NCI-H2107 treated with DMSO at 0.1 percent for 48 hours (cell line): ENCODE measurements at regions not wholly inside any gene's neighbourhood (a gene's known extent, or its start where the extent isn't known, plus 50 kb on each side); places are given as distances from the start of the nearest gene placed in this dataset.

Source experiments
- DNase-seq: peaks from one replicate; lab custom pipeline; 2025; ENCODE audit not compliant: unreplicated experiment; lab: John Stamatoyannopoulos, UW

- no peak for DNase-seq
Observed at GRCh38 chr1:188240772-188241406, 1412.1 kb downstream of the PLA2G4A start.

DNA sequence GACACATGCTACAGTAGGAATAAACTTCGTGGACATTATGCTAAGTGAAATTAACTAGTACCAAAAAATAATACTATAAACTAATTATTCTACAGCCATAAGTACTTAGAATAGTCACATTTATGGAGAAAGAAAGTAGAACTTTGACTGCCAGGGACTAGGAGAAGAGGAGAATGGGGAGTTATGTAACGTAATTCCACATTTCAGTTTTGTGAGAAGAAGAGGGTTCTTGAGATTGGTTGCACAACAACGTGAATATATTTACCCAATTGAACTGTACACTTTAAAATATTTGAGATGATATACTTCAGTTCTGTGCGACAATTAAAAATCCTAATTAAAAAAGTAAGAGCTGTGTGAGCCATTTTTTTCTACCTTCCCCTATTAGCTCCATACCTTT, 1412.9 kb downstream of the PLA2G4A start:
- DNase-seq = no peak

DNA sequence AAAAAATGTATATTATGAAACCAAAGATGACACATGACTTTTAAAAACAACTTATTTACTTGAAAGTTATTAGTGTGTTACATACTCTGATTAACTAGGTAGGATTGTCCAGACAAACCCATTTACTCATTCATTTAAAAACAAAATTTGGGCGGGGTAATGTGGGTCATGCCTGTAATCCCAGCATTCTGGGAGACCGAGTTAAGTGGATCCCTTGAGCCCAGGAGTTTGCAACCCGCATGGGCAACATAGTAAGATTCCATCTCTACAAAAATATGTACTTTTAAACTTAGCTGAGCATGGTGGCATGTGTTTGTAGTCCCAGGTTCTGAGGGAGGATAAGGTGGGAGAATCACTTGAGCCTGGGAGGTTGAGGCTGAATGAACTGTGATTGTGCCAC, 1414.7 kb downstream of the PLA2G4A start:
- no peak for DNase-seq

DNA sequence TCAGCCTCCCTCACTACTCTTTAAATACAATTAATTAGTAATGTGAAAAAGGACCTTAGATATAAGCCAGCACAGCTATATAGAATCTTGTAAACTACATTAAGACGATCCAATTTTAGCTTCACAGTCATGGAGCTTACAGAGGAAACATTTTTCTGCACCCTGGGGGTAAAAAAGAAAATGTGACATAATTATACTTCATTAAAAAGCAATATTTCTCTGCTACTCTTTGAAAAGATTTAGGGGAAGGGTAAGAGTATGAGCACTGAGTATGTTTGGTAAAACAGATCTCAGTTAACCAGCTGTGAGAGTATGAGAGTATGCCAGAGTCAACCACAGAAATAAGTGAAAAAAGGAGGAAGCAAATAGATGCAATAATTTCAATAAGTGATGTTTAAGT, 1415.9 kb downstream of the PLA2G4A start:
- no peak for DNase-seq

DNA sequence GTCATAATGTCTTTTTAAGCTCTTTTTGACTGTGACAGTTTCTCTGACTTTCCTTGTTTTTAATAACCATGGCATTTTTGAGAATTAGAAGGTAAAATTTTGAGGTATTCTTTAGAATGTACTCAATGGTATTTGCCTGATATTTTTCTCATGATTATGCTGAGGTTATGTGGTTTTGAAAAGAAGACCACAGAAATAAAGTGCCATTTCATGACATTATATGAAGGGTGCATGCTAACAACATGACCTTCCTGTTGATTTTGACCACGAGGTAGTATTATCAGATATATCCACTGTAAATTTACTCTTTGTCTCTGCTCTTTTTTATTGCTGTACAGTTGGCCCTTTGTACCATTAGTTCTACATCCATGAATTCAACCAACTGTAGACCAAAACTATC, 1418.5 kb downstream of the PLA2G4A start:
- no peak for DNase-seq

GRCh38 chr1:188249811-188250210, 1421.1 kb downstream of the PLA2G4A start:
- DNase-seq = no peak

DNA sequence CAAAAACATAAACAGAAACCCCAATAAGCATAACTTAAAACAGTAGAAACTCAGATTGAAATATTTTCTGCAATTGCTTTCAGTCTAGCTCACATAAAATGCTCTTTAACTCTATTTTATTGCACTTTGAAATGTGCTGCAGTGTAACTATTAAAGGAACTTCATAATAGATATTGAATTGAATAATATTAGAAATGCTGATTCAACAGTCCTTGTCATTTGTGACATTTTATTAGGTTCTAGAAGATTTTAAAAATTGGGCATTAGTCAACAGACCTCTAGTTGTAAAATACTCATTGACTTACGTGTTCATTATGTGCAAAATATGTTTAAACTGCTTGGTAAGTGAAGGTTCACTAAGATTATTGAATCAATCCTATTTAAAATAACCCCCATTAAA, 1422.3 kb downstream of the PLA2G4A start:
- no peak for DNase-seq

GRCh38 chr1:188261849-188262248, 1433.1 kb downstream of the PLA2G4A start:
- no peak for DNase-seq

GRCh38 chr1:188269956-188270355, 1441.2 kb downstream of the PLA2G4A start:
- DNase-seq = no peak

GRCh38 chr1:188270497-188270896, 1441.7 kb downstream of the PLA2G4A start:
- DNase-seq = no peak

- no peak for DNase-seq
Observed at GRCh38 chr1:188277771-188278170, 1449.0 kb downstream of the PLA2G4A start.

- no peak for DNase-seq
Observed at GRCh38 chr1:188281921-188282320, 1453.2 kb downstream of the PLA2G4A start.

DNA sequence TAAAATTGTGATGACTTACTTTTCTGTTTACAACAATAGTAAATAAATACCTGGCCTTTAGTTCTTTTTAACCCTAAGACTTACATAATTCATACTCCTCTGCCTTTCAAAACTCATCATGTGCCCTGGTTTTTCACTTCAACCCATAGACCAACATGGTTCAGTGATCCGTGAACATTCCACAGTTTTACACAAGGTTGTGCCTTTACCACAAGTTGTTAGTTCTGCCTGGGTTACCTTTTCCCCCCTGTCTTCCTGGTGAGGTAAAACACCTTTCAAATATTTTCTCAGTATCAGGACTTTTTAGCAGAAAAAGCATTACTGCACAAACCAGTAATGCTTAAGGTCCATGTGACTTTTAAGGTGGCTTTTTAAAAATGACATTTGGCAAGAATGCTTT, 1466.4 kb downstream of the PLA2G4A start:
- no peak for DNase-seq

DNA sequence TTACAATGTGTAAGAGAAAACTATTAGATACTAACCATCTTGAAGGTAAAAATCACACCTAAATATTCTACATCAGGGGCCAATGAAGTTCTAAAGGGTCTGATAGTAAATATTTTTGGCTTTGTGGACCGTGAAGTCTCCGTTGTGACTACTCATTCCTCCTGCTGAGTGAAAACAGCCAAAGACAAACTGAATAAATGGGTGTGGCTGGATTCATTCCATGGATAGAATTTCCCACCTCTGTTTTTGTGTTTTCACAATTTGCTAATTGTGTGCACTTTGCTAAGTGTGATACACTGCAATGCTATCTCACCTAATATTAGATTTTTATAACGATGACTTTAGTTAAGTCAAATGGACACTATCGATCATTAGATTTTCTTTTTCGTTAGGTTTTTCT, 1474.0 kb downstream of the PLA2G4A start:
- DNase-seq = no peak

DNA sequence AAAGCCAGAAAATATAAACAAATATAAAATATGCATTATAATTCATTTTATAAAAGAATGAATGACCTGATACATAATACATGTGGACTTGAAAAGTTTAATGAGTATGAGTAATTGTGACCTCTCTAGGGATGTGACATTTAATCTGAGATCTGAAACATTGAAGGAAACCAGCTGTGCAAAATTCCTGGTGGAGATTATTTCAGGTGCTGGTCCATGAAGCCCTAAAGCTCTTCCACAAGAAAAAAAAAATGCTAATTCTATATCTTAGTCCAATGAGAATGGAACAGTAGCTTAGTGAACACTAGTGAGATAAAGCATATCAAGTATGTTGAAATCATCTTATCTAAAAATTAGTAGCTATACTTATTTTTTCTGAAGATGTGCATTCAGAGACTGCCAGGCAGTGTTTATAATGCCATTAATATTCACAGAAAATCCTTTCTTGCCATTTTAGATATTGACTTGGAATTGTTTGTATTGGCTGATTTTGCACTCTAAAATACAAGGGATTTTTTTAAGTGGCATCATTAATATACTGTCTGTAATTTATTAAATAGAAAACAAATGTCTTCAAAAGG, 1485.9 kb downstream of the PLA2G4A start:
- DNase-seq = no peak

DNA sequence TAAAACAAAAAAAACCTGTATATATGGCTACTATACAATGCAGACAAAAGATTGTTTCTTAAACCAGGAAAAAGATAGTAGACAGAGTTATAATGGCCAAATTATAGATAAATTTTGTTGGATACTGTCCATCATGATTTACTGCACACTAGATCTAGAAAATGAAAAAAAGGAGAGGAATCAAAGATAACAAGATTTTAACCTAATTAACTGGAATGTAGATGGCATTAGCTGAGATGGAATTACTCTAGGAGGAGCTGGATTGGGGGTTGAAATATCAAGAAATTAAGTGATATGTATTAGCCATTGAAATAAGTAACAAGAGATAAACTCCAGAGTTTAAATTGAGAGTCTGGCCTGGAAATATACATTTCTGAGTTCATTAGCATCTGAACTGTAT, 1489.1 kb downstream of the PLA2G4A start:
- DNase-seq = no peak

- no peak for DNase-seq
Observed at GRCh38 chr1:188325211-188325610, 1496.5 kb downstream of the PLA2G4A start.

GRCh38 chr1:188343914-188344313, 1515.2 kb downstream of the PLA2G4A start:
- no peak for DNase-seq

- no peak for DNase-seq
Observed at GRCh38 chr1:188350104-188350503, 1521.4 kb downstream of the PLA2G4A start.

DNA sequence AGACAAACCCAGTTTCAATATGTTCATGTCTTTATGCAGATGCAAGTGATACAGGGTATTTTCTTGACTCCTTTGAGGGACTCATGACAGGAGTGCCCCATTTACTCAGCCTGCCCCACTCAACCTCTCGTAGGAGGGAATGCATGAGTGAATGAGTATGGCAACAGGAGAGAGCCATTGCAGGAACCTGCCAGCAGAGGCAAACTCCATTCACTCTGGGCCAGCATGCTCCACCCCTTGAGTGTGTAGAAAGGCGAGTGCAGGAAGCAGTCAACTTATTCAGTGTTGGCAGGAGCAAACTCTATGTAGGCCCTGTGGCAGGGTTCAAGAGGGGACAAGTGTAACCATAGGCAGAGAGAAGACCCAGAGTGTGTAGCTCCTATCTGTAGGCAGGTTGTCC, 1526.3 kb downstream of the PLA2G4A start:
- DNase-seq = no peak

GRCh38 chr1:188355847-188356246, 1527.1 kb downstream of the PLA2G4A start:
- no peak for DNase-seq

GRCh38 chr1:188359315-188359714, 1530.6 kb downstream of the PLA2G4A start:
- no peak for DNase-seq

- DNase-seq = no peak
Observed at GRCh38 chr1:188363943-188364342, 1535.2 kb downstream of the PLA2G4A start.
